Calu3 (cell line): ENCODE measurements at regions not wholly inside any gene's neighbourhood (a gene's known extent, or its start where the extent isn't known, plus 50 kb on each side); places are given as distances from the start of the nearest gene placed in this dataset.

ENCODE experiments used
- BruUV-seq: library from RNA; stranded (reverse); fragments of 400-500 nt; replicated peaks from 2 replicates; lab custom pipeline; 2021; lab: Mats Ljungman, UMichigan
- CTCF ChIA-PET: fragments of 300-600 bp; sonication (Branson Sonifier 250); formaldehyde crosslinking; loops from one replicate; lab custom pipeline; 2022; ENCODE audit warnings: antibody characterized with exemption; lab: Charles Lee
- DNase-seq: peaks from one replicate; pipeline ENCODE4 v3.0.0; 2022
- H3K27ac Mint-ChIP-seq: one replicate; pipeline ENCODE4 v1.8.0; 2022; ENCODE audit warnings: mixed read lengths; ENCODE audit not compliant: unreplicated experiment
- H3K27me3 Mint-ChIP-seq: one replicate; pipeline ENCODE4 v1.8.0; 2022; ENCODE audit warnings: mixed read lengths; ENCODE audit not compliant: unreplicated experiment
- H3K36me3 Mint-ChIP-seq: one replicate; pipeline ENCODE4 v1.8.0; 2022; ENCODE audit warnings: mild to moderate bottlenecking, moderate library complexity, mixed read lengths; ENCODE audit not compliant: insufficient read depth, unreplicated experiment
- H3K4me1 Mint-ChIP-seq: one replicate; pipeline ENCODE4 v1.8.0; 2022; ENCODE audit warnings: mild to moderate bottlenecking, low read depth, mixed read lengths; ENCODE audit not compliant: unreplicated experiment
- H3K4me3 Mint-ChIP-seq: one replicate; pipeline ENCODE4 v1.8.0; 2022; ENCODE audit warnings: mild to moderate bottlenecking, low read depth, moderate library complexity, mixed read lengths; ENCODE audit not compliant: unreplicated experiment
- H3K9me3 Mint-ChIP-seq: one replicate; pipeline ENCODE4 v1.8.0; 2022; ENCODE audit warnings: low read depth, mixed read lengths; ENCODE audit not compliant: unreplicated experiment
- CTCF ChIP-seq: fragments of 200-600 bp; IDR thresholded peaks from one replicate; pipeline ENCODE4 v1.8.0; 2022; ENCODE audit warnings: antibody characterized with exemption; ENCODE audit not compliant: unreplicated experiment
- intact Hi-C: fragments of 100-400 bp; cut with micrococcal nuclease; formaldehyde crosslinking; loops from one replicate; pipeline ENCODE4 v1.10.0; 2022; ENCODE audit not compliant: unreplicated experiment

- intact Hi-C loops = no loop called here
- no peak for DNase-seq
- CTCF ChIA-PET = no interaction called here
- TF ChIP-seq CTCF = no peak
- H3K4me3 Mint-ChIP-seq = no peak overlapping the region
- no TSS peak for BruUV-seq
- H3K27me3 Mint-ChIP-seq = no peaks in the 10 kb centered on the region
- H3K27ac Mint-ChIP-seq = no peak overlapping the region
- H3K9me3 Mint-ChIP-seq = no peaks in the 10 kb centered on the region
- H3K4me1 Mint-ChIP-seq = no peaks in the 10 kb centered on the region
- H3K36me3 Mint-ChIP-seq = no peaks in the 10 kb centered on the region
These were observed 358.2 kb upstream of the PDGFD start for GRCh38 chr11:104522123-104522522.

- H3K27ac Mint-ChIP-seq = no peak overlapping the region
- intact Hi-C loops = no loop called here
- H3K4me1 Mint-ChIP-seq = no peaks in the 10 kb centered on the region
- CTCF ChIA-PET = no interaction called here
- H3K9me3 Mint-ChIP-seq = no peaks in the 10 kb centered on the region
- H3K27me3 Mint-ChIP-seq = no peaks in the 10 kb centered on the region
- H3K4me3 Mint-ChIP-seq = no peak overlapping the region
- DNase-seq = no peak
- no peak for TF ChIP-seq CTCF
- no peaks in the 10 kb centered on the region for H3K36me3 Mint-ChIP-seq
- BruUV-seq = no TSS peak
These were observed 346.2 kb upstream of the PDGFD start for GRCh38 chr11:104510169-104510568.

GRCh38 chr11:104490182-104490581 lies 326.2 kb upstream of the PDGFD start:
- H3K4me3 Mint-ChIP-seq = no peak overlapping the region
- H3K4me1 Mint-ChIP-seq = no peaks in the 10 kb centered on the region
- no peak for DNase-seq
- peaks cover 7% of the 10 kb centered on the region for H3K9me3 Mint-ChIP-seq
- H3K27me3 Mint-ChIP-seq = no peaks in the 10 kb centered on the region
- intact Hi-C loops = no loop called here
- TF ChIP-seq CTCF = no peak
- CTCF ChIA-PET = no interaction called here
- BruUV-seq = no TSS peak
- no peaks in the 10 kb centered on the region for H3K36me3 Mint-ChIP-seq
- no peak overlapping the region for H3K27ac Mint-ChIP-seq

GRCh38 chr11:104488561-104488960 lies 324.6 kb upstream of the PDGFD start:
- no peaks in the 10 kb centered on the region for H3K36me3 Mint-ChIP-seq
- TF ChIP-seq CTCF = no peak
- no peak overlapping the region for H3K27ac Mint-ChIP-seq
- no peaks in the 10 kb centered on the region for H3K4me1 Mint-ChIP-seq
- peaks cover 7% of the 10 kb centered on the region for H3K9me3 Mint-ChIP-seq
- H3K4me3 Mint-ChIP-seq = no peak overlapping the region
- DNase-seq = no peak
- CTCF ChIA-PET = no interaction called here
- intact Hi-C loops = no loop called here
- BruUV-seq = no TSS peak
- H3K27me3 Mint-ChIP-seq = no peaks in the 10 kb centered on the region
